Uterus (tissue), 2 donors: ENCODE measurements at regions not wholly inside any gene's neighbourhood (a gene's known extent, or its start where the extent isn't known, plus 50 kb on each side); places are given as distances from the start of the nearest gene placed in this dataset.

Experiments
- POLR2A ChIP-seq, 2 donors: fragments of 450-650 bp; IDR thresholded peaks; one replicate each; pipeline ENCODE4 v1.6.1; 2016; ENCODE audit warnings: antibody characterized with exemption in 2 of 2, mild to moderate bottlenecking in 1 of 2, moderate library complexity in 1 of 2
- TF ChIP-seq, protein P1 (sequence below), 4 experiments: fragments of 200-600 bp in 2 of 4; fragments of 450-650 bp in 2 of 4; sonication (generic) in 2 of 4; IDR thresholded peaks; one replicate each; pipeline ENCODE4 v1.5.1; 2016 to 2019; ENCODE audit warnings: antibody characterized with exemption in 4 of 4, mild to moderate bottlenecking in 2 of 4, moderate library complexity in 1 of 4

GRCh38 chr13:61935710-61936109 is 520.1 kb upstream of the PCDH20 start:
- TF ChIP-seq, protein P1, sequence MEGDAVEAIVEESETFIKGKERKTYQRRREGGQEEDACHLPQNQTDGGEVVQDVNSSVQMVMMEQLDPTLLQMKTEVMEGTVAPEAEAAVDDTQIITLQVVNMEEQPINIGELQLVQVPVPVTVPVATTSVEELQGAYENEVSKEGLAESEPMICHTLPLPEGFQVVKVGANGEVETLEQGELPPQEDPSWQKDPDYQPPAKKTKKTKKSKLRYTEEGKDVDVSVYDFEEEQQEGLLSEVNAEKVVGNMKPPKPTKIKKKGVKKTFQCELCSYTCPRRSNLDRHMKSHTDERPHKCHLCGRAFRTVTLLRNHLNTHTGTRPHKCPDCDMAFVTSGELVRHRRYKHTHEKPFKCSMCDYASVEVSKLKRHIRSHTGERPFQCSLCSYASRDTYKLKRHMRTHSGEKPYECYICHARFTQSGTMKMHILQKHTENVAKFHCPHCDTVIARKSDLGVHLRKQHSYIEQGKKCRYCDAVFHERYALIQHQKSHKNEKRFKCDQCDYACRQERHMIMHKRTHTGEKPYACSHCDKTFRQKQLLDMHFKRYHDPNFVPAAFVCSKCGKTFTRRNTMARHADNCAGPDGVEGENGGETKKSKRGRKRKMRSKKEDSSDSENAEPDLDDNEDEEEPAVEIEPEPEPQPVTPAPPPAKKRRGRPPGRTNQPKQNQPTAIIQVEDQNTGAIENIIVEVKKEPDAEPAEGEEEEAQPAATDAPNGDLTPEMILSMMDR (IDR thresholded peaks at IDR 0.05): no peak
- no peak for TF ChIP-seq POLR2A (IDR thresholded peaks at IDR 0.05)
